K562 (cell line): ENCODE measurements at regions not wholly inside any gene's neighbourhood (a gene's known extent, or its start where the extent isn't known, plus 50 kb on each side); places are given as distances from the start of the nearest gene placed in this dataset.
A peak's percentile ranks its signal among the peaks of the same experiment; 100 is the strongest.

Experiments used
- ATAC-seq: fragments of 200-7000 bp; cut with Tn5 transposase; 3 replicates; pipeline ENCODE4 v1.9.1; 2020; ENCODE audit warnings: moderate library complexity
- BruUV-seq: library from RNA; stranded (reverse); fragments of 400-500 nt; replicated peaks from 2 replicates; lab custom pipeline; 2021; lab: Mats Ljungman, UMichigan
- CTCF ChIA-PET: fragments of 300-600 bp; formaldehyde crosslinking; extraction: SDS; loops from one replicate; lab custom pipeline; 2021; ENCODE audit warnings: low intra/inter-chr PET ratio; lab: Yijun Ruan, JAX
- POLR2A ChIA-PET: fragments of 300-600, 350-650 bp; sonication (Branson Sonifier 250); formaldehyde crosslinking; extraction: SDS; loops from one replicate; lab custom pipeline; 2021; ENCODE audit warnings: antibody characterized with exemption, inconsistent platforms; lab: Yijun Ruan, JAX
- DNase-seq, 4 experiments: peaks; one replicate each; pipeline versions ENCODE4 v3.0.0 to v3.0.0-alpha.2; 2011 to 2018; ENCODE audit warnings: low spot score in 3 of 4, mixed read lengths in 3 of 4; ENCODE audit errors: extremely low read depth in 1 of 4
- FAIRE-seq: peaks from 2 replicates; lab custom pipeline; 2011; peaks lifted over from hg19 to GRCh38; lab: Jason Lieb, UNC
- H2AFZ ChIP-seq: 2 replicates; pipeline ENCODE4 v1.6.0; 2011; ENCODE audit warnings: low read depth, low read length, control low read depth, inconsistent platforms
- H3K27ac ChIP-seq: fragments of 200-600 bp; 3 replicates; pipeline ENCODE4 v1.8.0; 2011; ENCODE audit warnings: low read depth, mild to moderate bottlenecking, control low read depth, inconsistent platforms, low read length, moderate library complexity, mixed read lengths; ENCODE audit errors: extremely low read depth
- H3K27me3 ChIP-seq, 2 experiments: fragments of 300-600 bp in 1 of 2; 2 replicates in 1 of 2; 3 replicates in 1 of 2; pipeline versions ENCODE4 v1.6.0 to v1.8.0; 2011; ENCODE audit warnings: inconsistent platforms in 2 of 2, low read length in 2 of 2, mild to moderate bottlenecking in 1 of 2, mixed read lengths in 1 of 2, moderate library complexity in 1 of 2; ENCODE audit not compliant: control insufficient read depth in 2 of 2, insufficient read depth in 2 of 2
- H3K36me3 ChIP-seq: fragments of 300-600 bp; 3 replicates; pipeline ENCODE4 v1.8.0; 2011; ENCODE audit warnings: mild to moderate bottlenecking, low read length, inconsistent platforms; ENCODE audit not compliant: control insufficient read depth, insufficient read depth
- H3K4me1 ChIP-seq, 2 experiments: fragments of 200-600 bp in 1 of 2; replicated peaks in 1 of 2; 2 replicates in 1 of 2; 3 replicates in 1 of 2; pipeline versions ENCODE4 v1.5.1 to v1.8.0; 2011; ENCODE audit warnings: inconsistent platforms in 2 of 2, low read length in 2 of 2, mild to moderate bottlenecking in 1 of 2, mixed read lengths in 1 of 2, moderate library complexity in 1 of 2; ENCODE audit not compliant: control insufficient read depth in 2 of 2, insufficient read depth in 2 of 2
- H3K4me2 ChIP-seq: 2 replicates; pipeline ENCODE4 v1.6.1; 2011; ENCODE audit warnings: low read length, control low read depth, inconsistent platforms, mixed read lengths; ENCODE audit not compliant: insufficient read depth
- H3K4me3 ChIP-seq: fragments of 200-600 bp; sonication (generic), shearing (Covaris generic); 2 replicates; pipeline ENCODE4 v1.5.1; 2016; ENCODE audit warnings: control low read depth, inconsistent platforms
- H3K79me2 ChIP-seq: fragments of 200-600 bp; 3 replicates; pipeline ENCODE4 v1.8.0; 2011; ENCODE audit warnings: low read length, inconsistent platforms; ENCODE audit not compliant: control insufficient read depth, insufficient read depth
- H3K9ac ChIP-seq, 2 experiments: 2 replicates each; pipeline versions ENCODE4 v1.6.0 to v1.6.1; 2011; ENCODE audit warnings: low read depth in 2 of 2, low read length in 2 of 2, control low read depth in 1 of 2, inconsistent platforms in 1 of 2, mild to moderate bottlenecking in 1 of 2, mixed read lengths in 1 of 2; ENCODE audit not compliant: insufficient read depth in 1 of 2
- H3K9me1 ChIP-seq: one replicate; pipeline ENCODE4 v1.6.0; 2011; ENCODE audit warnings: inconsistent platforms, mild to moderate bottlenecking, low read length, moderate library complexity; ENCODE audit not compliant: control insufficient read depth, insufficient read depth
- H3K9me3 ChIP-seq: replicated peaks from 2 replicates; pipeline ENCODE4 v1.5.1; 2011; ENCODE audit warnings: low read depth, low read length, inconsistent platforms; ENCODE audit not compliant: control insufficient read depth, insufficient read depth
- H4K20me1 ChIP-seq: replicated peaks from 2 replicates; pipeline ENCODE4 v1.6.1; 2011; ENCODE audit warnings: low read length, inconsistent platforms, mixed read lengths; ENCODE audit not compliant: control insufficient read depth, insufficient read depth
- ARID2 ChIP-seq: fragments of 450-650 bp; IDR thresholded peaks from 2 replicates; pipeline ENCODE4 v1.6.1; 2017; ENCODE audit warnings: antibody characterized with exemption, mild to moderate bottlenecking
- CEBPB ChIP-seq: fragments of 450-650 bp; IDR thresholded peaks from 2 replicates; pipeline ENCODE4 v1.6.1; 2016; ENCODE audit warnings: missing genetic modification characterization, missing compliant biosample characterization
- CEBPG ChIP-seq, 3 experiments: fragments of 200-800 bp in 1 of 3; sonication (Bioruptor generic) in 1 of 3; sonication (generic) in 1 of 3; formaldehyde crosslinking in 1 of 3; IDR thresholded peaks in 2 of 3; conservative IDR thresholded peaks in 1 of 3; 2 replicates each; pipeline versions ENCODE4 v1.6.1 to v1.8.0; 2016 to 2022; ENCODE audit warnings: missing compliant biosample characterization in 2 of 3, missing genetic modification characterization in 2 of 3, mild to moderate bottlenecking in 1 of 3, missing genetic modification reagents in 1 of 3
- CREM ChIP-seq: IDR thresholded peaks from 2 replicates; pipeline ENCODE4 v1.6.1; 2014; ENCODE audit warnings: antibody characterized with exemption, low read depth
- HDAC1 ChIP-seq, 2 experiments: fragments of 450-650 bp; IDR thresholded peaks; 2 replicates each; pipeline ENCODE4 v1.6.1; 2016 to 2017; ENCODE audit warnings: inconsistent platforms in 1 of 2, mild to moderate bottlenecking in 1 of 2, moderate library complexity in 1 of 2
- LARP7 ChIP-seq: fragments of 450-650 bp; IDR thresholded peaks from 2 replicates; pipeline ENCODE4 v1.6.1; 2016
- MECOM ChIP-seq: fragments of 250-450 bp; sonication (Bioruptor Pico); IDR thresholded peaks from 2 replicates; pipeline ENCODE4 v1.8.0; 2022; ENCODE audit warnings: inconsistent platforms
- NFIC ChIP-seq: fragments of 450-650 bp; IDR thresholded peaks from 2 replicates; pipeline ENCODE4 v1.6.1; 2017; ENCODE audit warnings: mild to moderate bottlenecking, inconsistent platforms
- PPARD ChIP-seq: fragments of 250-450 bp; sonication (Bioruptor Pico); IDR thresholded peaks from 2 replicates; pipeline ENCODE4 v1.8.0; 2022; ENCODE audit warnings: inconsistent platforms, mild to moderate bottlenecking, moderate library complexity
- PREB ChIP-seq: sonication (generic); formaldehyde crosslinking; IDR thresholded peaks from 2 replicates; pipeline ENCODE4 v1.8.1; 2023; ENCODE audit warnings: mild to moderate bottlenecking, missing genetic modification reagents
- ZBTB5 ChIP-seq: fragments of 450-650 bp; IDR thresholded peaks from 2 replicates; pipeline ENCODE4 v1.6.1; 2017; ENCODE audit warnings: antibody characterized with exemption
- ZBTB8A ChIP-seq: fragments of 450-650 bp; IDR thresholded peaks from 2 replicates; pipeline ENCODE4 v1.6.1; 2018; ENCODE audit warnings: mild to moderate bottlenecking, moderate library complexity; ENCODE audit not compliant: partially characterized antibody
- ZNF24 ChIP-seq: fragments of 450-650 bp; IDR thresholded peaks from 2 replicates; pipeline ENCODE4 v1.6.1; 2016
- ZNF282 ChIP-seq: sonication (generic); formaldehyde crosslinking; IDR thresholded peaks from 2 replicates; pipeline ENCODE4 v1.8.1; 2023; ENCODE audit warnings: missing genetic modification reagents
- WGBS: fragments of 100-300 bp; shearing (Covaris generic); methylation state at CpG from one replicate; pipeline ENCODE4 v1.1.6; 2016; ENCODE audit warnings: low coverage, mixed read lengths; ENCODE audit not compliant: insufficient coverage; ENCODE audit errors: missing lambda C conversion rate; 5-methylcytosine and 5-hydroxymethylcytosine counted together
- in situ Hi-C: fragments of 300-500 bp; cut with MboI; formaldehyde crosslinking; loops from 4 replicates; pipeline ENCODE4 v1.15.0; 2018; ENCODE audit warnings: inconsistent platforms, mixed read lengths
- intact Hi-C: fragments of 100-400 bp; cut with micrococcal nuclease; formaldehyde crosslinking; loops from 2 replicates; pipeline ENCODE4 v1.14.2; 2022

GRCh38 chr7:106418526-106418925 lies 133.7 kb upstream of the NAMPT start:
- H3K4me2 ChIP-seq: no peak overlapping the region
- intact Hi-C loops: no loop called here
- no peak for DNase-seq
- no peak for ATAC-seq
- no peak for TF ChIP-seq LARP7
- TF ChIP-seq ZBTB5: no peak
- no peak for TF ChIP-seq HDAC1 (IDR thresholded peaks at IDR 0.05)
- no peak for TF ChIP-seq ZBTB8A
- 45% methylated on average over 2 of the region's 2 CpGs for WGBS
- FAIRE-seq: no peak
- H3K4me3 ChIP-seq: no peak overlapping the region
- no peaks in the 10 kb centered on the region for H4K20me1 ChIP-seq
- no peaks in the 10 kb centered on the region for H3K27me3 ChIP-seq
- no peak overlapping the region for H3K27ac ChIP-seq
- H2AFZ ChIP-seq: no peak overlapping the region
- no peaks in the 10 kb centered on the region for H3K9me1 ChIP-seq
- H3K79me2 ChIP-seq: no peaks in the 10 kb centered on the region
- in situ Hi-C loops: no loop called here
- CTCF ChIA-PET: no interaction called here
- no peaks in the 10 kb centered on the region for H3K36me3 ChIP-seq
- H3K9me3 ChIP-seq: no peaks in the 10 kb centered on the region
- H3K9ac ChIP-seq: no peak overlapping the region
- H3K4me1 ChIP-seq: peaks cover 0 to 8% of the 10 kb centered on the region in 2 experiments; a peak in 4 of 5 replicates
- POLR2A ChIA-PET: no interaction called here
- BruUV-seq: no TSS peak

GRCh38 chr7:106418094-106418493 lies 133.3 kb upstream of the NAMPT start:
- H3K36me3 ChIP-seq: no peaks in the 10 kb centered on the region
- no peak for FAIRE-seq
- no peaks in the 10 kb centered on the region for H3K27me3 ChIP-seq
- peaks cover 0 to 5% of the 10 kb centered on the region in 2 experiments; a peak in 3 of 5 replicates for H3K4me1 ChIP-seq
- 0% methylated on average over 1 of the region's 1 CpG for WGBS
- CTCF ChIA-PET: no interaction called here
- H2AFZ ChIP-seq: no peak overlapping the region
- intact Hi-C loops (no loop called here), in situ Hi-C loops (no loop called here)
- no peak overlapping the region for H3K4me3 ChIP-seq
- no peak for DNase-seq
- H3K79me2 ChIP-seq: no peaks in the 10 kb centered on the region
- H3K4me2 ChIP-seq: no peak overlapping the region
- POLR2A ChIA-PET: no interaction called here
- no peaks in the 10 kb centered on the region for H3K9me3 ChIP-seq
- no peak for ATAC-seq
- H3K27ac ChIP-seq: no peak overlapping the region
- H3K9ac ChIP-seq: no peak overlapping the region
- H4K20me1 ChIP-seq: no peaks in the 10 kb centered on the region
- no peaks in the 10 kb centered on the region for H3K9me1 ChIP-seq
- no TSS peak for BruUV-seq
- no peak for TF ChIP-seq NFIC
- 0 out of 2 replicates have a peak, but pooled peaks have one; percentile 30 for TF ChIP-seq CEBPB (tag)
- no peak for TF ChIP-seq ARID2
- TF ChIP-seq ZNF282: no peak
- no peak for TF ChIP-seq PPARD (CRISPR knock-in tag)
- no peak for TF ChIP-seq CREM
- TF ChIP-seq PREB (CRISPR knock-in tag): no peak
- TF ChIP-seq ZNF24: no peak
- no peak for TF ChIP-seq MECOM (CRISPR knock-in tag)
- TF ChIP-seq CEBPG (CRISPR knock-in tag; IDR thresholded peaks at IDR 0.05): no peak
- peak; percentile 76 to 87 for TF ChIP-seq CEBPG (tag; conservative IDR thresholded peaks at IDR 0.05 in 1 of 2, IDR thresholded peaks at IDR 0.05 in 1 of 2)
